ENCODE measurements at regions not wholly inside any gene's neighbourhood (a gene's known extent, or its start where the extent isn't known, plus 50 kb on each side); places are given as distances from the start of the nearest gene placed in this dataset.

DNA sequence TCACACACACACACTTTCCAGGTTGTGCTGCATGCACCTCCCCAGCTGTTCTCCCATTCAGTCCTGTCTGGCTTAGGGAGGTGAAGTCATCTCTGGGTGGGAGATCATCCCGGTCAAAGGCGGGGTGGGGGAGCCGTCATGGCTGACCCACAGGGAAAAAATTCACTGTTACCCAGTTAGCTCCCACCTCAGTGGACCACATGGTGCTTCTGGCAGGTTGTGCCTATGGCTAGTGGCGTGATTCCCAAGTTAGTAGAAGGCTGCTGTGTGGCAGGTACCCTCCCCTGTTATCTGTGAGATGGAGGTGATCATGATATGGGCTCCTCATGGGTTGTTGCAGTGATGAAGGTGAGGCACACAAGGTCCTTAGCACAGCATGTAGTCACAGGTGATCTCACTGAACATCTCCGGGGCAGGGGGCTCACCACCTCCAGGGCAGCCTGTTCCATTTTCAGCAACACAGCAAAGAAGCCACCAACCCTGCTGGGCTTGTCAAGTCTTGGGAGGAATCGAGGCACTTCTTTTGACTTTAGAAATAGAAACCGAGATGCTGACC, 154.9 kb upstream of the CCND2 start:
- Mint-ChIP-seq H3K27ac (no peak overlapping the region), H3K4me3 (no peak overlapping the region), H3K27me3 (ENCODE audit: insufficient read depth, low read depth, poor library complexity) (peaks cover 24% of the 10 kb centered on the region), H3K9me3 (no peaks in the 10 kb centered on the region), H3K36me3 (ENCODE audit: low read depth) (no peaks in the 10 kb centered on the region; the same call in 2 of the 3 replicates), H3K4me1 (peaks cover 31% of the 10 kb centered on the region)
- no peak overlapping the region for H3K4me2 ChIP-seq
- no peaks in the 10 kb centered on the region for H3F3A ChIP-seq (replicated peaks; ENCODE audit: low read depth)
- no peak for ATAC-seq
- peaks cover 22% of the 10 kb centered on the region for H3K4me1 ChIP-seq (ENCODE audit: insufficient read depth)
- H3K9me2 ChIP-seq (ENCODE audit: insufficient read depth): peaks cover 6% of the 10 kb centered on the region
- H4K20me1 ChIP-seq (replicated peaks; ENCODE audit: insufficient read depth): no peaks in the 10 kb centered on the region
- H3K36me3 ChIP-seq (ENCODE audit: insufficient read depth): no peaks in the 10 kb centered on the region
- H3K27me3 ChIP-seq (ENCODE audit: insufficient read depth): no peaks in the 10 kb centered on the region
- H2AFZ ChIP-seq: no peak overlapping the region
- no peak for DNase-seq (ENCODE audit: low spot score)
- no peaks in the 10 kb centered on the region for H3K79me2 ChIP-seq (replicated peaks; ENCODE audit: insufficient read depth)
- no peak overlapping the region for H3K4me3 ChIP-seq
- no peak overlapping the region for H3K27ac ChIP-seq (ENCODE audit: low read depth)
- TF ChIP-seq CREB1 (CRISPR knock-in tag; IDR thresholded peaks at IDR 0.05; ENCODE audit: low read depth) (no peak), STAT1 (IDR thresholded peaks at IDR 0.05; ENCODE audit: unreplicated experiment) (no peak), EZH2phosphoT487 (IDR thresholded peaks at IDR 0.05; ENCODE audit: unreplicated experiment) (no peak), JUNB (IDR thresholded peaks at IDR 0.05; ENCODE audit: unreplicated experiment) (no peak), NANOG (IDR thresholded peaks at IDR 0.05; ENCODE audit: borderline replicate concordance) (no peak), POLR2AphosphoS5 (IDR thresholded peaks at IDR 0.05; ENCODE audit: low read depth) (no peak), EZH2 (IDR thresholded peaks at IDR 0.05; ENCODE audit: low read depth, unreplicated experiment) (no peak), ETS1 (IDR thresholded peaks at IDR 0.05) (no peak), ZNF331 (CRISPR knock-in tag; IDR thresholded peaks at IDR 0.05; ENCODE audit: low read depth) (no peak), ZNF114 (CRISPR knock-in tag; IDR thresholded peaks at IDR 0.05) (no peak)
- TF ChIP-seq, protein P1, sequence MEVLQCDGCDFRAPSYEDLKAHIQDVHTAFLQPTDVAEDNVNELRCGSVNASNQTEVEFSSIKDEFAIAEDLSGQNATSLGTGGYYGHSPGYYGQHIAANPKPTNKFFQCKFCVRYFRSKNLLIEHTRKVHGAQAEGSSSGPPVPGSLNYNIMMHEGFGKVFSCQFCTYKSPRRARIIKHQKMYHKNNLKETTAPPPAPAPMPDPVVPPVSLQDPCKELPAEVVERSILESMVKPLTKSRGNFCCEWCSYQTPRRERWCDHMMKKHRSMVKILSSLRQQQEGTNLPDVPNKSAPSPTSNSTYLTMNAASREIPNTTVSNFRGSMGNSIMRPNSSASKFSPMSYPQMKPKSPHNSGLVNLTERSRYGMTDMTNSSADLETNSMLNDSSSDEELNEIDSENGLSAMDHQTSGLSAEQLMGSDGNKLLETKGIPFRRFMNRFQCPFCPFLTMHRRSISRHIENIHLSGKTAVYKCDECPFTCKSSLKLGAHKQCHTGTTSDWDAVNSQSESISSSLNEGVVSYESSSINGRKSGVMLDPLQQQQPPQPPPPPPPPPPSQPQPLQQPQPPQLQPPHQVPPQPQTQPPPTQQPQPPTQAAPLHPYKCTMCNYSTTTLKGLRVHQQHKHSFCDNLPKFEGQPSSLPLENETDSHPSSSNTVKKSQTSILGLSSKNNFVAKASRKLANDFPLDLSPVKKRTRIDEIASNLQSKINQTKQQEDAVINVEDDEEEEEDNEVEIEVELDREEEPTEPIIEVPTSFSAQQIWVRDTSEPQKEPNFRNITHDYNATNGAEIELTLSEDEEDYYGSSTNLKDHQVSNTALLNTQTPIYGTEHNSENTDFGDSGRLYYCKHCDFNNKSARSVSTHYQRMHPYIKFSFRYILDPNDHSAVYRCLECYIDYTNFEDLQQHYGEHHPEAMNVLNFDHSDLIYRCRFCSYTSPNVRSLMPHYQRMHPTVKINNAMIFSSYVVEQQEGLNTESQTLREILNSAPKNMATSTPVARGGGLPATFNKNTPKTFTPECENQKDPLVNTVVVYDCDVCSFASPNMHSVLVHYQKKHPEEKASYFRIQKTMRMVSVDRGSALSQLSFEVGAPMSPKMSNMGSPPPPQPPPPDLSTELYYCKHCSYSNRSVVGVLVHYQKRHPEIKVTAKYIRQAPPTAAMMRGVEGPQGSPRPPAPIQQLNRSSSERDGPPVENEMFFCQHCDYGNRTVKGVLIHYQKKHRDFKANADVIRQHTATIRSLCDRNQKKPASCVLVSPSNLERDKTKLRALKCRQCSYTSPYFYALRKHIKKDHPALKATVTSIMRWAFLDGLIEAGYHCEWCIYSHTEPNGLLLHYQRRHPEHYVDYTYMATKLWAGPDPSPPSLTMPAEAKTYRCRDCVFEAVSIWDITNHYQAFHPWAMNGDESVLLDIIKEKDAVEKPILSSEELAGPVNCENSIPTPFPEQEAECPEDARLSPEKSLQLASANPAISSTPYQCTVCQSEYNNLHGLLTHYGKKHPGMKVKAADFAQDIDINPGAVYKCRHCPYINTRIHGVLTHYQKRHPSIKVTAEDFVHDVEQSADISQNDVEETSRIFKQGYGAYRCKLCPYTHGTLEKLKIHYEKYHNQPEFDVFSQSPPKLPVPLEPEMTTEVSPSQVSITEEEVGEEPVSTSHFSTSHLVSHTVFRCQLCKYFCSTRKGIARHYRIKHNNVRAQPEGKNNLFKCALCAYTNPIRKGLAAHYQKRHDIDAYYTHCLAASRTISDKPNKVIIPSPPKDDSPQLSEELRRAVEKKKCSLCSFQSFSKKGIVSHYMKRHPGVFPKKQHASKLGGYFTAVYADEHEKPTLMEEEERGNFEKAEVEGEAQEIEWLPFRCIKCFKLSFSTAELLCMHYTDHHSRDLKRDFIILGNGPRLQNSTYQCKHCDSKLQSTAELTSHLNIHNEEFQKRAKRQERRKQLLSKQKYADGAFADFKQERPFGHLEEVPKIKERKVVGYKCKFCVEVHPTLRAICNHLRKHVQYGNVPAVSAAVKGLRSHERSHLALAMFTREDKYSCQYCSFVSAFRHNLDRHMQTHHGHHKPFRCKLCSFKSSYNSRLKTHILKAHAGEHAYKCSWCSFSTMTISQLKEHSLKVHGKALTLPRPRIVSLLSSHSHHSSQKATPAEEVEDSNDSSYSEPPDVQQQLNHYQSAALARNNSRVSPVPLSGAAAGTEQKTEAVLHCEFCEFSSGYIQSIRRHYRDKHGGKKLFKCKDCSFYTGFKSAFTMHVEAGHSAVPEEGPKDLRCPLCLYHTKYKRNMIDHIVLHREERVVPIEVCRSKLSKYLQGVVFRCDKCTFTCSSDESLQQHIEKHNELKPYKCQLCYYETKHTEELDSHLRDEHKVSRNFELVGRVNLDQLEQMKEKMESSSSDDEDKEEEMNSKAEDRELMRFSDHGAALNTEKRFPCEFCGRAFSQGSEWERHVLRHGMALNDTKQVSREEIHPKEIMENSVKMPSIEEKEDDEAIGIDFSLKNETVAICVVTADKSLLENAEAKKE (CRISPR knock-in tag; IDR thresholded peaks at IDR 0.05): no peak
- TF ChIP-seq, protein P2, sequence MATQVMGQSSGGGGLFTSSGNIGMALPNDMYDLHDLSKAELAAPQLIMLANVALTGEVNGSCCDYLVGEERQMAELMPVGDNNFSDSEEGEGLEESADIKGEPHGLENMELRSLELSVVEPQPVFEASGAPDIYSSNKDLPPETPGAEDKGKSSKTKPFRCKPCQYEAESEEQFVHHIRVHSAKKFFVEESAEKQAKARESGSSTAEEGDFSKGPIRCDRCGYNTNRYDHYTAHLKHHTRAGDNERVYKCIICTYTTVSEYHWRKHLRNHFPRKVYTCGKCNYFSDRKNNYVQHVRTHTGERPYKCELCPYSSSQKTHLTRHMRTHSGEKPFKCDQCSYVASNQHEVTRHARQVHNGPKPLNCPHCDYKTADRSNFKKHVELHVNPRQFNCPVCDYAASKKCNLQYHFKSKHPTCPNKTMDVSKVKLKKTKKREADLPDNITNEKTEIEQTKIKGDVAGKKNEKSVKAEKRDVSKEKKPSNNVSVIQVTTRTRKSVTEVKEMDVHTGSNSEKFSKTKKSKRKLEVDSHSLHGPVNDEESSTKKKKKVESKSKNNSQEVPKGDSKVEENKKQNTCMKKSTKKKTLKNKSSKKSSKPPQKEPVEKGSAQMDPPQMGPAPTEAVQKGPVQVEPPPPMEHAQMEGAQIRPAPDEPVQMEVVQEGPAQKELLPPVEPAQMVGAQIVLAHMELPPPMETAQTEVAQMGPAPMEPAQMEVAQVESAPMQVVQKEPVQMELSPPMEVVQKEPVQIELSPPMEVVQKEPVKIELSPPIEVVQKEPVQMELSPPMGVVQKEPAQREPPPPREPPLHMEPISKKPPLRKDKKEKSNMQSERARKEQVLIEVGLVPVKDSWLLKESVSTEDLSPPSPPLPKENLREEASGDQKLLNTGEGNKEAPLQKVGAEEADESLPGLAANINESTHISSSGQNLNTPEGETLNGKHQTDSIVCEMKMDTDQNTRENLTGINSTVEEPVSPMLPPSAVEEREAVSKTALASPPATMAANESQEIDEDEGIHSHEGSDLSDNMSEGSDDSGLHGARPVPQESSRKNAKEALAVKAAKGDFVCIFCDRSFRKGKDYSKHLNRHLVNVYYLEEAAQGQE (IDR thresholded peaks at IDR 0.05; ENCODE audit: unreplicated experiment): no peak
- TF ChIP-seq, protein P3, sequence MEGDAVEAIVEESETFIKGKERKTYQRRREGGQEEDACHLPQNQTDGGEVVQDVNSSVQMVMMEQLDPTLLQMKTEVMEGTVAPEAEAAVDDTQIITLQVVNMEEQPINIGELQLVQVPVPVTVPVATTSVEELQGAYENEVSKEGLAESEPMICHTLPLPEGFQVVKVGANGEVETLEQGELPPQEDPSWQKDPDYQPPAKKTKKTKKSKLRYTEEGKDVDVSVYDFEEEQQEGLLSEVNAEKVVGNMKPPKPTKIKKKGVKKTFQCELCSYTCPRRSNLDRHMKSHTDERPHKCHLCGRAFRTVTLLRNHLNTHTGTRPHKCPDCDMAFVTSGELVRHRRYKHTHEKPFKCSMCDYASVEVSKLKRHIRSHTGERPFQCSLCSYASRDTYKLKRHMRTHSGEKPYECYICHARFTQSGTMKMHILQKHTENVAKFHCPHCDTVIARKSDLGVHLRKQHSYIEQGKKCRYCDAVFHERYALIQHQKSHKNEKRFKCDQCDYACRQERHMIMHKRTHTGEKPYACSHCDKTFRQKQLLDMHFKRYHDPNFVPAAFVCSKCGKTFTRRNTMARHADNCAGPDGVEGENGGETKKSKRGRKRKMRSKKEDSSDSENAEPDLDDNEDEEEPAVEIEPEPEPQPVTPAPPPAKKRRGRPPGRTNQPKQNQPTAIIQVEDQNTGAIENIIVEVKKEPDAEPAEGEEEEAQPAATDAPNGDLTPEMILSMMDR (conservative IDR thresholded peaks at IDR 0.05; ENCODE audit: low read depth in 2 of 2): no peak

Data from GM23338 (cell line).